HEK293 (cell line): ENCODE measurements at regions not wholly inside any gene's neighbourhood (a gene's known extent, or its start where the extent isn't known, plus 50 kb on each side); places are given as distances from the start of the nearest gene placed in this dataset.

Experiments used
- CTCF ChIA-PET: fragments of 350-600 bp; formaldehyde crosslinking; extraction: SDS; loops from one replicate; lab custom pipeline; 2021; ENCODE audit warnings: antibody characterized with exemption; lab: Yijun Ruan, JAX
- POLR2A ChIA-PET: fragments of 300-600 bp; formaldehyde crosslinking; extraction: SDS; loops from one replicate; lab custom pipeline; 2020; ENCODE audit warnings: antibody characterized with exemption, inconsistent platforms; lab: Yijun Ruan, JAX
- H3K27ac ChIP-seq: fragments of 200-500 bp; sonication (Bioruptor generic); 2 replicates; pipeline ENCODE4 v1.5.1; 2014; ENCODE audit warnings: low read depth, low read length, control low read depth, inconsistent platforms; ENCODE audit errors: extremely low read depth
- H3K36me3 ChIP-seq, 2 experiments: fragments of 200-500 bp in 1 of 2; sonication (Bioruptor generic) in 1 of 2; 1 replicate in 1 of 2; 2 replicates in 1 of 2; pipeline ENCODE4 v1.5.1; 2014 to 2017; ENCODE audit warnings: inconsistent platforms in 2 of 2, low read length in 2 of 2; ENCODE audit not compliant: control insufficient read depth in 2 of 2, insufficient read depth in 1 of 2
- H3K4me1 ChIP-seq: fragments of 200-500 bp; sonication (Bioruptor generic); 2 replicates; pipeline ENCODE4 v1.5.1; 2014; ENCODE audit warnings: mild to moderate bottlenecking, low read length, inconsistent platforms; ENCODE audit not compliant: control insufficient read depth, insufficient read depth
- H3K4me3 ChIP-seq: 2 replicates; pipeline ENCODE4 v1.5.1; 2011; ENCODE audit warnings: low read depth, mild to moderate bottlenecking, control low read depth, low read length, moderate library complexity
- H3K9me3 ChIP-seq: fragments of 200-500 bp; sonication (Bioruptor generic); 2 replicates; pipeline ENCODE4 v1.5.1; 2014; ENCODE audit warnings: low read depth, low read length, inconsistent platforms; ENCODE audit not compliant: control insufficient read depth, insufficient read depth
- GLI4 ChIP-seq: fragments of 450-650 bp; formaldehyde crosslinking; IDR thresholded peaks from 2 replicates; pipeline ENCODE4 v1.5.1; 2016; ENCODE audit warnings: missing biosample characterization, missing genetic modification characterization
- HOXA7 ChIP-seq: sonication (generic); formaldehyde crosslinking; IDR thresholded peaks from 2 replicates; pipeline ENCODE4 v1.8.1; 2022; ENCODE audit warnings: missing genetic modification reagents, borderline replicate concordance
- MZF1 ChIP-seq: fragments of 450-650 bp; formaldehyde crosslinking; IDR thresholded peaks from 2 replicates; pipeline ENCODE4 v1.5.1; 2017; ENCODE audit warnings: missing biosample characterization, missing genetic modification characterization, borderline replicate concordance
- PRDM4 ChIP-seq: fragments of 450-650 bp; formaldehyde crosslinking; IDR thresholded peaks from 2 replicates; pipeline ENCODE4 v1.5.1; 2017; ENCODE audit warnings: missing biosample characterization, missing genetic modification characterization
- ZBTB1 ChIP-seq: fragments of 450-650 bp; formaldehyde crosslinking; IDR thresholded peaks from 2 replicates; pipeline ENCODE4 v1.5.1; 2016; ENCODE audit warnings: missing biosample characterization, missing genetic modification characterization
- ZBTB11 ChIP-seq: fragments of 450-650 bp; formaldehyde crosslinking; conservative IDR thresholded peaks from 2 replicates; pipeline ENCODE4 v1.5.1; 2016; ENCODE audit warnings: low read depth, missing biosample characterization, missing genetic modification characterization
- ZBTB17 ChIP-seq: fragments of 450-650 bp; formaldehyde crosslinking; IDR thresholded peaks from 2 replicates; pipeline ENCODE4 v1.5.1; 2016; ENCODE audit warnings: missing biosample characterization, missing genetic modification characterization
- ZBTB20 ChIP-seq: fragments of 450-650 bp; formaldehyde crosslinking; IDR thresholded peaks from 2 replicates; pipeline ENCODE4 v1.5.1; 2016; ENCODE audit warnings: missing biosample characterization, missing genetic modification characterization
- ZNF121 ChIP-seq: fragments of 450-650 bp; formaldehyde crosslinking; IDR thresholded peaks from 2 replicates; pipeline ENCODE4 v1.5.1; 2016; ENCODE audit warnings: missing biosample characterization, missing genetic modification characterization
- ZNF140 ChIP-seq: fragments of 450-650 bp; formaldehyde crosslinking; IDR thresholded peaks from 2 replicates; pipeline ENCODE4 v1.5.1; 2016; ENCODE audit warnings: missing biosample characterization, missing genetic modification characterization
- ZNF23 ChIP-seq: fragments of 450-650 bp; formaldehyde crosslinking; IDR thresholded peaks from 2 replicates; pipeline ENCODE4 v1.5.1; 2016; ENCODE audit warnings: missing biosample characterization, missing genetic modification characterization, borderline replicate concordance
- ZNF354C ChIP-seq: fragments of 450-650 bp; formaldehyde crosslinking; IDR thresholded peaks from 2 replicates; pipeline ENCODE4 v1.5.1; 2016; ENCODE audit warnings: missing biosample characterization, missing genetic modification characterization, low read depth, borderline replicate concordance
- ZNF398 ChIP-seq: fragments of 450-650 bp; formaldehyde crosslinking; IDR thresholded peaks from 2 replicates; pipeline ENCODE4 v1.5.1; 2017; ENCODE audit warnings: missing biosample characterization, missing genetic modification characterization
- ZNF561 ChIP-seq: fragments of 450-650 bp; IDR thresholded peaks from 2 replicates; pipeline ENCODE4 v1.5.1; 2018; ENCODE audit warnings: missing biosample characterization, missing genetic modification characterization, borderline replicate concordance
- TF ChIP-seq, protein P1 (sequence below): fragments of 450-650 bp; formaldehyde crosslinking; IDR thresholded peaks from 2 replicates; pipeline ENCODE4 v1.5.1; 2016; ENCODE audit warnings: missing biosample characterization, missing genetic modification characterization
- TF ChIP-seq, protein P2 (sequence below): fragments of 450-650 bp; formaldehyde crosslinking; IDR thresholded peaks from 2 replicates; pipeline ENCODE4 v1.5.1; 2017; ENCODE audit warnings: missing biosample characterization, missing genetic modification characterization

- no peak for TF ChIP-seq ZBTB17 (tag by site-specific recombination)
- TF ChIP-seq ZBTB1: no peak
- TF ChIP-seq ZBTB20 (tag by site-specific recombination): no peak
These were observed 86.3 kb downstream of the RTL9 start (continued) for GRCh38 chrX:110444996-110445395.

DNA sequence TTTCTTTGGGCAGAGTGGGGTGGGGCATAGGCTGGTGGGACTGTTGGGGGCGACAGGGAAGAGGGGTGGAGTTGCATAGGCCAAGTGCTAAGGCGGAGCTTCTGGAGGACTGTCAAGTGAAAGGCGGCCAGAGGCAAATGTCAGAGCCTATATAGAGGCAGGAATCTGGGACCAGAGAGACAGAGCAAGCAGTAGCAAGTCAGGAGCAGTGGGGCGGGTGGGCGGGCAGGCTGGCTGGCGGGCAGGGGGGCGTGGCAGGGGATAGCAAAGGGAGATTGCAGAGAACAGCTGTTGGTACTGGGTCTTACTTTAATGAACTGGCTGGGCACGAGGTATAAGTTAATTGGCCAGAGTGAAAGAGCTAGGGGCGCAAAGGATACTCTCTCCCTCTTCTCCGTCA, 89.8 kb downstream of the RTL9 start:
- H3K27ac ChIP-seq: no peak overlapping the region
- no peaks in the 10 kb centered on the region for H3K9me3 ChIP-seq
- CTCF ChIA-PET: interaction anchor here (0.6 to 2.6 kb wide), 5 partner anchors 13 to 476 kb away, joined by 3 to 16 read pairs (median 6); no protein-coding TSS in a partner anchor
- no peaks in the 10 kb centered on the region for H3K36me3 ChIP-seq
- POLR2A ChIA-PET: no interaction called here
- no peaks in the 10 kb centered on the region for H3K4me1 ChIP-seq
- H3K4me3 ChIP-seq: no peak overlapping the region
- TF ChIP-seq HOXA7 (CRISPR knock-in tag): no peak
- TF ChIP-seq GLI4 (tag by site-specific recombination): no peak
- no peak for TF ChIP-seq ZBTB11 (tag by site-specific recombination)
- TF ChIP-seq, all 188 proteins: peak for 0

DNA sequence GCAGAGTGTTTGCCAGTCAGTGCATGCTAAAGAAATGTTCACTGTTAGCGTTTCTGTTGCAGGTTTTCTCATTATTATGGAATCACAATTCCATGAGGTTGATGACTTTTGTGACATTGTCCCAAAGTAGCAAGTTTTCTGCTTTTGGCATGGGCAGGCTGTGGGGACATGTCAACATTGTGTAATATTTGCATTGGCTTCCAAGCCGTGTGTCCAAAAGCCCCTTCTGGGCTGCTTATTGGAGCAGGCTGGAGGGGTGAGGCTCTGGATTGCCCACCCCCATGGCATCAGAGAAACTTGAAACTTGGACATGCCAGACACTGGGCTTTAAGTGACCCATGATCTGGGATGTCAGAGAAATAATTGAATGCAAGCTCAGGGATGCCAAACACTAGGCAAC, 90.7 kb downstream of the RTL9 start:
- H3K9me3 ChIP-seq: no peaks in the 10 kb centered on the region
- H3K36me3 ChIP-seq: no peaks in the 10 kb centered on the region
- CTCF ChIA-PET: interaction anchor here (0.6 to 2.6 kb wide), 8 partner anchors 12 to 415 kb away, joined by 3 to 16 read pairs (median 4); no protein-coding TSS in a partner anchor
- H3K4me1 ChIP-seq: no peaks in the 10 kb centered on the region
- TF ChIP-seq PRDM4 (tag by site-specific recombination) (no peak), ZNF140 (tag by site-specific recombination) (no peak), ZNF121 (tag by site-specific recombination) (no peak), MZF1 (tag by site-specific recombination) (no peak), ZNF23 (tag by site-specific recombination) (no peak), ZNF398 (tag by site-specific recombination) (no peak), ZNF561 (tag by site-specific recombination) (no peak), ZNF354C (tag by site-specific recombination) (no peak), HOXA7 (CRISPR knock-in tag) (no peak), ZBTB1 (no peak), ZBTB20 (tag by site-specific recombination) (no peak)
- TF ChIP-seq, protein P1, sequence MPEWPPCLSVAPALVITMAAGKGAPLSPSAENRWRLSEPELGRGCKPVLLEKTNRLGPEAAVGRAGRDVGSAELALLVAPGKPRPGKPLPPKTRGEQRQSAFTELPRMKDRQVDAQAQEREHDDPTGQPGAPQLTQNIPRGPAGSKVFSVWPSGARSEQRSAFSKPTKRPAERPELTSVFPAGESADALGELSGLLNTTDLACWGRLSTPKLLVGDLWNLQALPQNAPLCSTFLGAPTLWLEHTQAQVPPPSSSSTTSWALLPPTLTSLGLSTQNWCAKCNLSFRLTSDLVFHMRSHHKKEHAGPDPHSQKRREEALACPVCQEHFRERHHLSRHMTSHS (tag by site-specific recombination): no peak
- TF ChIP-seq, protein P2, sequence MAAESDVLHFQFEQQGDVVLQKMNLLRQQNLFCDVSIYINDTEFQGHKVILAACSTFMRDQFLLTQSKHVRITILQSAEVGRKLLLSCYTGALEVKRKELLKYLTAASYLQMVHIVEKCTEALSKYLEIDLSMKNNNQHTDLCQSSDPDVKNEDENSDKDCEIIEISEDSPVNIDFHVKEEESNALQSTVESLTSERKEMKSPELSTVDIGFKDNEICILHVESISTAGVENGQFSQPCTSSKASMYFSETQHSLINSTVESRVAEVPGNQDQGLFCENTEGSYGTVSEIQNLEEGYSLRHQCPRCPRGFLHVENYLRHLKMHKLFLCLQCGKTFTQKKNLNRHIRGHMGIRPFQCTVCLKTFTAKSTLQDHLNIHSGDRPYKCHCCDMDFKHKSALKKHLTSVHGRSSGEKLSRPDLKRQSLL (tag by site-specific recombination): no peak
- no peak overlapping the region for H3K27ac ChIP-seq
- POLR2A ChIA-PET: no interaction called here
- no peak overlapping the region for H3K4me3 ChIP-seq
